ENCODE measurements at regions not wholly inside any gene's neighbourhood (a gene's known extent, or its start where the extent isn't known, plus 50 kb on each side); places are given as distances from the start of the nearest gene placed in this dataset.
"Not testable (repeated sequence)": the region's sequence is repeated elsewhere in the genome, so short reads cannot be mapped to it uniquely, and the experiment has no call there.

GRCh38 chr18:41113885-41114482, 841.0 kb upstream of the PIK3C3 start:
- DNase-seq, result no peak

GRCh38 chr18:41099451-41099850, 855.6 kb upstream of the PIK3C3 start:
- DNase-seq, result no peak

GRCh38 chr18:41096504-41096903, 858.5 kb upstream of the PIK3C3 start:
- DNase-seq, result peak; percentile 60

GRCh38 chr18:41077076-41077475, 878.0 kb upstream of the PIK3C3 start:
- no peak for DNase-seq

- DNase-seq, result no peak
Measured at GRCh38 chr18:41075212-41075611, 879.8 kb upstream of the PIK3C3 start.

GRCh38 chr18:41073372-41073954, 881.6 kb upstream of the PIK3C3 start:
- no peak for DNase-seq

GRCh38 chr18:41072946-41073345, 882.1 kb upstream of the PIK3C3 start:
- no peak for DNase-seq

GRCh38 chr18:41071826-41072225, 883.2 kb upstream of the PIK3C3 start:
- DNase-seq, result no peak

GRCh38 chr18:41069167-41069566, 885.9 kb upstream of the PIK3C3 start:
- DNase-seq, result no peak

GRCh38 chr18:41064916-41065315, 890.1 kb upstream of the PIK3C3 start:
- no peak for DNase-seq

- no peak for DNase-seq
Measured at GRCh38 chr18:41060967-41061366, 894.1 kb upstream of the PIK3C3 start.

- no peak for DNase-seq
Measured at GRCh38 chr18:41059126-41059415, 896.0 kb upstream of the PIK3C3 start.

- DNase-seq, result no peak
Measured at GRCh38 chr18:41058351-41059125, 896.5 kb upstream of the PIK3C3 start.

GRCh38 chr18:41052625-41053024, 902.4 kb upstream of the PIK3C3 start:
- no peak for DNase-seq

GRCh38 chr18:41046250-41046649, 908.8 kb upstream of the PIK3C3 start:
- DNase-seq, result not testable (repeated sequence)

GRCh38 chr18:41043876-41044275, 911.2 kb upstream of the PIK3C3 start:
- DNase-seq, result no peak

GRCh38 chr18:41042866-41043265, 912.2 kb upstream of the PIK3C3 start:
- no peak for DNase-seq

- no peak for DNase-seq
Measured at GRCh38 chr18:41038071-41038470, 917.0 kb upstream of the PIK3C3 start.

GRCh38 chr18:41036346-41036745, 918.7 kb upstream of the PIK3C3 start:
- no peak for DNase-seq

GRCh38 chr18:41034413-41034812, 920.6 kb upstream of the PIK3C3 start:
- DNase-seq, result no peak

- no peak for DNase-seq
Measured at GRCh38 chr18:41025666-41026065, 929.4 kb upstream of the PIK3C3 start.

- no peak for DNase-seq
Measured at GRCh38 chr18:41024792-41025191, 930.2 kb upstream of the PIK3C3 start.

- no peak for DNase-seq
Measured at GRCh38 chr18:41022484-41022883, 932.5 kb upstream of the PIK3C3 start.

GRCh38 chr18:41021089-41021488, 933.9 kb upstream of the PIK3C3 start:
- no peak for DNase-seq

- no peak for DNase-seq
Measured at GRCh38 chr18:41012194-41012593, 942.8 kb upstream of the PIK3C3 start.

All from NCI-H2081 treated with DMSO at 0.1 percent for 48 hours (cell line).